ENCODE measurements at regions not wholly inside any gene's neighbourhood (a gene's known extent, or its start where the extent isn't known, plus 50 kb on each side); places are given as distances from the start of the nearest gene placed in this dataset.
"Not testable (repeated sequence)": the region's sequence is repeated elsewhere in the genome, so short reads cannot be mapped to it uniquely, and the experiment has no call there.

GRCh38 chr22:15772337-15772736 lies 82.5 kb downstream of the POTEH start:
- DNase-seq = not testable (repeated sequence)

- DNase-seq = not testable (repeated sequence)
These were observed 85.3 kb downstream of the POTEH start for GRCh38 chr22:15775118-15775517.

GRCh38 chr22:15775670-15776669 lies 86.1 kb downstream of the POTEH start:
- DNase-seq = not testable (repeated sequence)

- DNase-seq = not testable (repeated sequence)
These were observed 86.9 kb downstream of the POTEH start for GRCh38 chr22:15776727-15777126.

GRCh38 chr22:15777150-15777549 lies 87.3 kb downstream of the POTEH start:
- DNase-seq = not testable (repeated sequence)

GRCh38 chr22:15777557-15777956 lies 87.7 kb downstream of the POTEH start:
- not testable (repeated sequence) for DNase-seq

- not testable (repeated sequence) for DNase-seq
These were observed 88.5 kb downstream of the POTEH start for GRCh38 chr22:15778366-15778765.

GRCh38 chr22:15781652-15782051 lies 91.8 kb downstream of the POTEH start:
- not testable (repeated sequence) for DNase-seq

GRCh38 chr22:15782933-15783332 lies 93.1 kb downstream of the POTEH start:
- not testable (repeated sequence) for DNase-seq

- not testable (repeated sequence) for DNase-seq
These were observed 94.7 kb downstream of the POTEH start for GRCh38 chr22:15784383-15785085.

- DNase-seq = not testable (repeated sequence)
These were observed 97.3 kb downstream of the POTEH start for GRCh38 chr22:15786942-15787733.

- DNase-seq = not testable (repeated sequence)
These were observed 101.7 kb downstream of the POTEH start for GRCh38 chr22:15791557-15791956.

- not testable (repeated sequence) for DNase-seq
These were observed 110.1 kb downstream of the POTEH start for GRCh38 chr22:15799935-15800334.

GRCh38 chr22:15811141-15811540 lies 121.3 kb downstream of the POTEH start:
- DNase-seq = not testable (repeated sequence)

GRCh38 chr22:15815783-15816182 lies 126.0 kb downstream of the POTEH start:
- not testable (repeated sequence) for DNase-seq

- not testable (repeated sequence) for DNase-seq
These were observed 126.6 kb downstream of the POTEH start for GRCh38 chr22:15816470-15816869.

GRCh38 chr22:15817264-15817663 lies 127.4 kb downstream of the POTEH start:
- DNase-seq = not testable (repeated sequence)

- DNase-seq = not testable (repeated sequence)
These were observed 130.1 kb downstream of the POTEH start for GRCh38 chr22:15819886-15820285.

GRCh38 chr22:15821088-15821487 lies 131.3 kb downstream of the POTEH start:
- DNase-seq = not testable (repeated sequence)

- not testable (repeated sequence) for DNase-seq
These were observed 132.2 kb downstream of the POTEH start for GRCh38 chr22:15822001-15822400.

- DNase-seq = not testable (repeated sequence)
These were observed 133.4 kb downstream of the POTEH start for GRCh38 chr22:15823178-15823577.

GRCh38 chr22:15832235-15832634 lies 142.4 kb downstream of the POTEH start:
- not testable (repeated sequence) for DNase-seq

GRCh38 chr22:15835729-15836128 lies 145.9 kb downstream of the POTEH start:
- not testable (repeated sequence) for DNase-seq

Data from activated T-cell treated with anti-CD3 and anti-CD28 coated beads, Interleukin-2, amount 50 U/mL, for 1 hour (primary cell).